ENCODE measurements at regions not wholly inside any gene's neighbourhood (a gene's known extent, or its start where the extent isn't known, plus 50 kb on each side); places are given as distances from the start of the nearest gene placed in this dataset.

DNA sequence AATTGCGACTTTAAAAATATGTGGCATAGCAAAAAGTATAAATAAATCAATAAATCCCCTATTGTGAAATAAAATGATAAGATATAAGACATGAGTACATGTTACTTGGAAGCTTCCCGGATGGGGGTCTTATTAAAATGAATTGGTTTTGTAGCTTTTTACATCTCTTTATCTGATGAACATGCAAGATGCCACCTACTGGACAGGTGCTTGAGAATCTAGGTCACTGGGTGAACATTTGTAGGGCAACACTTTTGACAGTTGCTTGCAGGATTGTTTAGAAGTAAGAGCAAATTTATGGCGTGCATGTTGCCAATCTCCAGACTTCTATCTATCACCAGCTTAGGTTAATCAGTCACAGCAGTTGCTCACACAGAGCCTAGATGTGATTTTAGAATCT, 362.7 kb upstream of the SUCLG2 start:
- no peaks in the 10 kb centered on the region for H3K27me3 Mint-ChIP-seq (ENCODE audit: low read depth)
- no peak overlapping the region for H3K27ac Mint-ChIP-seq (ENCODE audit: unreplicated experiment)
- no peaks in the 10 kb centered on the region for H3K36me3 Mint-ChIP-seq (ENCODE audit: low read depth)
- TF ChIP-seq, protein P1, sequence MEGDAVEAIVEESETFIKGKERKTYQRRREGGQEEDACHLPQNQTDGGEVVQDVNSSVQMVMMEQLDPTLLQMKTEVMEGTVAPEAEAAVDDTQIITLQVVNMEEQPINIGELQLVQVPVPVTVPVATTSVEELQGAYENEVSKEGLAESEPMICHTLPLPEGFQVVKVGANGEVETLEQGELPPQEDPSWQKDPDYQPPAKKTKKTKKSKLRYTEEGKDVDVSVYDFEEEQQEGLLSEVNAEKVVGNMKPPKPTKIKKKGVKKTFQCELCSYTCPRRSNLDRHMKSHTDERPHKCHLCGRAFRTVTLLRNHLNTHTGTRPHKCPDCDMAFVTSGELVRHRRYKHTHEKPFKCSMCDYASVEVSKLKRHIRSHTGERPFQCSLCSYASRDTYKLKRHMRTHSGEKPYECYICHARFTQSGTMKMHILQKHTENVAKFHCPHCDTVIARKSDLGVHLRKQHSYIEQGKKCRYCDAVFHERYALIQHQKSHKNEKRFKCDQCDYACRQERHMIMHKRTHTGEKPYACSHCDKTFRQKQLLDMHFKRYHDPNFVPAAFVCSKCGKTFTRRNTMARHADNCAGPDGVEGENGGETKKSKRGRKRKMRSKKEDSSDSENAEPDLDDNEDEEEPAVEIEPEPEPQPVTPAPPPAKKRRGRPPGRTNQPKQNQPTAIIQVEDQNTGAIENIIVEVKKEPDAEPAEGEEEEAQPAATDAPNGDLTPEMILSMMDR (conservative IDR thresholded peaks at IDR 0.05): no peak
- H3K4me3 Mint-ChIP-seq: no peak overlapping the region
- no peaks in the 10 kb centered on the region for H3K9me3 Mint-ChIP-seq
- DNase-seq (ENCODE audit: low read depth, low spot score): no peak
- no peaks in the 10 kb centered on the region for H3K4me1 Mint-ChIP-seq

DNA sequence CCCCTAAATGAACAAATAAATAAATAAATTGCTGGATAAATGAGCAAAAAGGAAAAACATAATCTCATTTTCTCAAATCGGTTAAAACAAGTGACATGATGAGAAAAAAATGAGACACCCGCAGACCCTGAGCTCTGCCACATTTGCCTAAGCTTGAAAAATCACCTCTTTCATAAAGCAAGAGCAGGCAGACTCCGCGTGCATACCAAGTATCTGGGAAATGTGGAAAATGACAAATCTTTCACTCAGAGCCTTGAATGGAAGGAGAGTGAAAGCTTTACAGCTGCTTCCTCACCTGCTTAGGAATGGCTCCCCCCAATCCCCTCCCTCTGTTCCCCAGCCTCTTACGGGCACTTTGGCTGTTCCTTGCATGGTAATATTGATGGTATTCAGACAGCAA, 355.5 kb upstream of the SUCLG2 start:
- H3K4me3 Mint-ChIP-seq: peak overlapping the region; percentile 41
- H3K27ac Mint-ChIP-seq (ENCODE audit: unreplicated experiment): no peak overlapping the region
- no peaks in the 10 kb centered on the region for H3K36me3 Mint-ChIP-seq (ENCODE audit: low read depth)
- TF ChIP-seq, protein P1 (conservative IDR thresholded peaks at IDR 0.05): no peak
- no peaks in the 10 kb centered on the region for H3K9me3 Mint-ChIP-seq
- peaks cover 56% of the 10 kb centered on the region for H3K27me3 Mint-ChIP-seq (ENCODE audit: low read depth)
- DNase-seq (ENCODE audit: low read depth, low spot score): no peak
- peaks cover 8% of the 10 kb centered on the region for H3K4me1 Mint-ChIP-seq

DNA sequence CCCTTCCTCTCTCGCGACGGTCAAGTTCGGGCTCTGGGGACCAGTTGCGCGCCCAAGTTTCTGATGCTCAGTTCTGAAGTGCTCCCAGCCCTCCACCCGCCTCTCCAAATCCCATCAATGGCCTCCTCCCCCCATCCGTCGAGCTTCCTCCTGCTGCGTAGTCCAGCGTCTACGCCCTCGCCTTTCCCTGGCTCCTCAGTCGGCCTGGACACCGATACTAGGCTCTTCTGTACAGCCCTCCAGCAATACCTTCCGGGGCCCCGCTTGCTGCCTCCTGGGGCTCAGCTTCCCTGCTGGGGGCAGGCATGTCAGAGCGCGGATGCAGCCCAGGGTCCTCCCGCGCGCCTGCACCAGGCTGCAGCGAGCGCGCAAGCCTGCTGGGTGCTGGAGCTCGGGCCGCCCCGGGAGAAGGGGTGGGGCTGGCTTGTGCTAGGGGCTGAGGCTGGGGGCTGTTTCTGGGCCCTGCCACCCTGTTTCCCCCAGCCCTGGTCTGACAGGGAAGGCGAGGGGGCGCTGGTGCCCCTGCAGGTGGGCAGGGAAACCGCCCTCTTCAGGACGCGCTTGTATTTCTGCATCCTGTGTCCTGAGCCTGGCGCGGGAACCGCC, 353.3 kb upstream of the SUCLG2 start:
- H3K4me3 Mint-ChIP-seq: peak overlapping the region; percentile 42
- no peaks in the 10 kb centered on the region for H3K36me3 Mint-ChIP-seq (ENCODE audit: low read depth)
- TF ChIP-seq, protein P1 (conservative IDR thresholded peaks at IDR 0.05): peak; percentile 51

DNA sequence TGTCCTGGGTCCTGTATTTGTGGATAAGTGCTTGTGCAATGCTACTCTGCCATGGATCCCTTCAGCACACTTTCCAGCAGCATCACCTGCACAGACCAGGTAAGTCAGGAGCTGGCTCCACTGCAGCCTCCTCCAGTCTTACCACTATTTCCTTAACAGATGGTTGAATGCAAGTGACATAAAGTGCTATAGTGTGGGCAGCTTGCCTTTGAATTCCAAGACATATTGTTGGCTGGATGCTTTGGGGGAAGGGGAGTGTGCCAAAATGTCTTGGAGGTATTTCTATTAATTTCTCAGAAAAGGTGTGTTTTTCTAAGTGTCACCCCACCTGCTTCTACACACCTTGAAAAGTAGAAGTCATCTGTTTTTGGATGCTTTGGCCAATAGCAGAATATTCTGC, 352.2 kb upstream of the SUCLG2 start:
- peaks cover under 1% of the 10 kb centered on the region for H3K9me3 Mint-ChIP-seq
- H3K27me3 Mint-ChIP-seq (ENCODE audit: low read depth): peaks cover 72% of the 10 kb centered on the region
- H3K4me3 Mint-ChIP-seq: peak overlapping the region; percentile 28
- DNase-seq (ENCODE audit: low read depth, low spot score): no peak
- no peak overlapping the region for H3K27ac Mint-ChIP-seq (ENCODE audit: unreplicated experiment)
- H3K4me1 Mint-ChIP-seq: peaks cover 8% of the 10 kb centered on the region
- TF ChIP-seq, protein P1 (conservative IDR thresholded peaks at IDR 0.05): no peak
- no peaks in the 10 kb centered on the region for H3K36me3 Mint-ChIP-seq (ENCODE audit: low read depth)

More for the DNA sequence above, 353.3 kb upstream of the SUCLG2 start:
- Mint-ChIP-seq H3K9me3 (no peaks in the 10 kb centered on the region), H3K4me1 (peaks cover 8% of the 10 kb centered on the region), H3K27ac (ENCODE audit: unreplicated experiment) (no peak overlapping the region), H3K27me3 (ENCODE audit: low read depth) (peaks cover 72% of the 10 kb centered on the region)
- DNase-seq (ENCODE audit: low read depth, low spot score): peak; percentile 36

DNA sequence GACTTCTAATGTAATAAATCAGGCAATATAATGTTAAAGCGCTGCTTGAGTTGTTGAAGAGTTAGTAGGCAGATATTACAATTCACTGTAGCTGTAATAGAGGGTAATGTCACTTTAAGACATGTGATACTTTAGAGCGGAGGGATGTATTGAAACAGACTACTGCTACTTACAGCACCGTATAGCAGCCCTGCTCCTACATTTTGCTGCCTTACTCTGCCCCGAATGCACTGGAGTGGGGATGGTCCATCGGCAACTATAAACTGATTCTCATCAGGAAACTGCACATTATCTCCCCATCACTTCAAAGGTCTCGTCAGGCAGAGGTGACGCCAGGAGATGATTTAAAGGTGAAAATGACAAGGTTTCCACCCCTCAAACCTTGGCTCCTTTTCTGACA, 349.7 kb upstream of the SUCLG2 start:
- no peak for DNase-seq (ENCODE audit: low read depth, low spot score)
- no peak overlapping the region for H3K4me3 Mint-ChIP-seq
- TF ChIP-seq, protein P1 (conservative IDR thresholded peaks at IDR 0.05): no peak
- H3K27ac Mint-ChIP-seq (ENCODE audit: unreplicated experiment): no peak overlapping the region
- H3K4me1 Mint-ChIP-seq: peaks cover 8% of the 10 kb centered on the region
- peaks cover 9% of the 10 kb centered on the region for H3K9me3 Mint-ChIP-seq
- no peaks in the 10 kb centered on the region for H3K36me3 Mint-ChIP-seq (ENCODE audit: low read depth)
- peaks cover 61% of the 10 kb centered on the region for H3K27me3 Mint-ChIP-seq (ENCODE audit: low read depth)
